GM19035 (cell line): ENCODE measurements at regions not wholly inside any gene's neighbourhood (a gene's known extent, or its start where the extent isn't known, plus 50 kb on each side); places are given as distances from the start of the nearest gene placed in this dataset.
"Not testable (repeated sequence)": the region's sequence is repeated elsewhere in the genome, so short reads cannot be mapped to it uniquely, and the experiment has no call there.

Experiments used
- ATAC-seq: cut with Tn5 transposase; IDR thresholded peaks from one replicate; pipeline ENCODE4 v1.9.1; 2021; ENCODE audit not compliant: unreplicated experiment

DNA sequence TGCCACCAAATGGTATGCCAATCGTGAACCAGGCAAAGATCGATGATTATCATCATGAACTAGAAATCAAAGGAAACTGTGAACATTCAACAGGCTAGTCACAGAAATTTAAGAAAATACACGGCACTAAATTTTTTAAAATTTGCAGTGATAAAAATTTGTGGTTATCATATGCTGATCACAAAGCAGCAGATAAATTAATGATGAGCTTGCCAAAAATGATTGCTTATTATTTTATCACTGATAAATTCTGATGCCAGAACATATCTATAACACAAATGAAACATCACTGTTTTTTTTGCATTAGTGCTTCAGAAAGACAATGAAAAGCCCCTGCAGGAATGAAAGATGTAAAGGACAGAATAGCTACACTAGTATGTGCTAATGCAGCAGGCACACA, 1413.2 kb upstream of the MAP3K7 start:
- no peak for ATAC-seq

- ATAC-seq, result no peak
Measured at GRCh38 chr6:91994787-91995186, 1407.9 kb upstream of the MAP3K7 start.

DNA sequence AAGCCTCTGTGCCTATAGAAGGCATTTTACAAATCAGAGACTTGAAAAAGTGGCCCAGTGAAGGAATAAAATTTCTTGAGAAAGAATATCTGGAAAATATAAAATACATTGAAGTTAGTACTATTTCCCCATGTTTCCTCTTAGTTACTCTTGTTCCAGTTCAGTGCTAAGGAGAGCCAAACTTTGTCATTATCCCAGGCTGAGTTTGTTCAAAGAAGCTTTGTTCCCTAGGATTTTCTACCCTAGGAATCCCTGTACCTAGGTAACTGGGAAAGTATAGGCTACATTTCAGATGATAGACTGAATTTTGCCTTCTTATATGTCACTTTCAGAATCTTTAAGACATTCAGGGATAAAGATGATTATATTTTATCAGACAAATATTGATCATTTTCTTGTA, 1395.7 kb upstream of the MAP3K7 start:
- no peak for ATAC-seq

- ATAC-seq, result no peak
Measured at GRCh38 chr6:91976797-91977196, 1389.9 kb upstream of the MAP3K7 start.

DNA sequence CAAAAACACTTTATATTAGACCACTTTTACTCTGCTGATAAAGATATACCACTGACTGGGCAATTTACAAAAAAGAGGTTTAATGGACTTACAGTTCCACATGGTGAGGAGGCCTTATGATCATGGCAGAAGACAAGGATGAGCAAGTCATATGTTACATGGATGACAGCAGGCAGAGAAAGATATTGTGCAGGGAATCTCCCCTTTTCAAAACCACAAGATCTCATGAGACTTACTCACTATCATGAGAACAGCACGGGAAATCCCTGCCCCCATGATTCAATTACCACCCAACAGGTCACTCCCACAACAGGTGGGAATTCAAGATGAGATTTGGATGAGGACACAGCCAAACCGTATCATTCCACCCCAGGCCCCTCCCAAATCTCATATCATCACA, 1383.8 kb upstream of the MAP3K7 start:
- ATAC-seq, result no peak

- ATAC-seq, result no peak
Measured at GRCh38 chr6:91965872-91966271, 1379.0 kb upstream of the MAP3K7 start.

GRCh38 chr6:91961671-91962070, 1374.8 kb upstream of the MAP3K7 start:
- no peak for ATAC-seq

GRCh38 chr6:91961236-91961635, 1374.4 kb upstream of the MAP3K7 start:
- no peak for ATAC-seq

DNA sequence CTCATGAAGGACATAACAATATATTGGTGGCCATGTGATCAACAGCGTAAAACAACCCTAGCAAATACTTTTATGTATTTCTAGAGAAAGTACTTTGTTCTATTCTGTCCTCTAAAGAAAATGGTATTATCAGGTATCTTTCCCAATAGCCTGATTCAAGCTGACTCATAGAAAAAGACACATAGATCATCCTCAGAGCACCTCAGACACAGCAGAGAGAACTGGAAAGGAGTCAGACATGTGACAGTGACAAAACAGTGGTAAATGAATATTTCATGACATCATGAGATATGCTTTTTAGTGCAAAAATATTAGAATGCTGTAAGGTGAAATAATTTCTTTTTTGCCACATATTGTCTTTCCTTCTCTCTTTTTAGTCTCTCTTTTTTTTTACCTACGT, 1355.0 kb upstream of the MAP3K7 start:
- no peak for ATAC-seq

GRCh38 chr6:91940801-91941200, 1353.9 kb upstream of the MAP3K7 start:
- no peak for ATAC-seq

GRCh38 chr6:91926827-91927226, 1340.0 kb upstream of the MAP3K7 start:
- no peak for ATAC-seq

- ATAC-seq, result no peak
Measured at GRCh38 chr6:91926361-91926760, 1339.5 kb upstream of the MAP3K7 start.

GRCh38 chr6:91911945-91912344, 1325.1 kb upstream of the MAP3K7 start:
- no peak for ATAC-seq

GRCh38 chr6:91904586-91905164, 1317.8 kb upstream of the MAP3K7 start:
- no peak for ATAC-seq

DNA sequence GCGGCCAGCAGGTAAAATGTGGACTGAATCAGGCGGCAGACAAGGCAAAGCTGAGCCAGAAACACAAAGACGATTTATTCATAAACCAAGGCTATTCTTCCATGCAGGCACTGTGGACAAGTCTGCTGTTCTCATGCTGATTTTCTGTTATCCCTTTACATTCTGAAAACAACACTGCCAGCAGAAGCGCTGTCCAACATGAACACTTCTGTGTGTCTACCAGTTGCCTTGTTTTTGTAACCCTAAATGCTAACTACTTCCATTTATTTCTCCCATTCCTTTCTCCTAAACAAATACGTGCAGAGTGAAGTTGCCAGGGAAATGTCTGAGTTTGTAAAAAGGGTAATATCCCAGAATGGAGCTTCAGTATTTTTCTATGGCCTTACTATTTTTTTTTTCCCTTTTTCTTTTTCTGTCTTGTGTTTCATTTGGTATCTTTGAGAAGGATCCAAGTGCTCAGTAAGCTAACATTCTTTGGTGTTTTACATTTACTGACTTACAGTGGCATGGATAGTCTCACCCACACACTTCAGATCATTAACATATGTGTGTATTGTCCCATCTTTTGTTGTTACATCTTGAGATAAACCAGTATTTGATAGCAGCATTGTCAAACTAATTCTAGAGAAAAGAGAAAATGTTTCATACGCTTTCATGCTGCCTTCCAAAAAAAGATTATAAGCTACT, 1308.9 kb upstream of the MAP3K7 start:
- ATAC-seq, result no peak

GRCh38 chr6:91886183-91886795, 1299.4 kb upstream of the MAP3K7 start:
- ATAC-seq, result no peak

DNA sequence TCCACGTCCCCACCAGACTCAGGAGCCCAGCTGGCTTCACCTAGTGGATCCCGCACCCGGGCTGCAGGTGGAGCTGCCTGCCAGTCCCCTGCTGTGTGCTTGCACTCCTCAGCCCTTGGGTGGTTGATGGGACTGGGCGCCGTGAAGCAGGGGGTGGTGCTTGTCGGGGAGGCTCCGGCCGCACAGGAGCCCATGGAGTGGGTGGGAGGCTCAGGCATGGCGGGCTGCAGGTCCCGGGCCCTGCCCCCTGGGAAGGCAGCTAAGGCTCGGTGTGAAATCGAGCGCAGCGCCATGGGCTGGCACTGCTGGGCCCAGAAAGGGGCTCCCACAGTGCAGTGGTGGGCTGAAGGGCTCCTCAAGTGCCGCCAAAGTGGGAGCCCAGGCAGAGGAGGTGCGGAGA, 1294.9 kb upstream of the MAP3K7 start:
- not testable (repeated sequence) for ATAC-seq

DNA sequence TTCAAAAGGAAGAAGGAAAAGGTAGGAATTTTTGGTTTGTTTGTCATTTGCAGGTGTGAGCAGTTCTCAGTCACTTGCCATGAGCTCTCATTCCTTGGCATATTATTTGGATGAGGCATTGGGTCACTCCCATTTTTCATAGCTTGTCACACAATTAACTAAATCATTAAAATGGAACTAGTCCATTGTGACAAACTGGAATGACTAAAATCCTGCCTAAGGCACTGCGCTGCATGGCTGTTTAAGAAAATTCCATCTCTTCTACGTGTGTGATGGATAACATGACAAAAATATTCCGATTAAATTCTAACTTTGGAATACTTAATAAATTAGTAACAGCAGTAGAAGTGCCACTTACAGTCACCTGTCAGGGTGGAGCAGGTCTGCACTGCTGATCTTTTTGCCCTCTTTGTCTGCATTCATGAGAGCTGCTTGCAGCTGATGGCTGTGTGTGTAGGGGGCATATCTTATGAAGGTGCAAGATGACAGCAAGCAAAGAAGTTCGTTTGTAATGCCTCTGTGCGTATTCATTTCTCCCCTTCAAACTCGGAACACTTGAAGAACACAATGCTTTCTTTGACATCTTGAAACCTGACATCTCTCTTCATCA, 1292.6 kb upstream of the MAP3K7 start:
- ATAC-seq, result no peak

GRCh38 chr6:91877994-91878393, 1291.1 kb upstream of the MAP3K7 start:
- ATAC-seq, result no peak

DNA sequence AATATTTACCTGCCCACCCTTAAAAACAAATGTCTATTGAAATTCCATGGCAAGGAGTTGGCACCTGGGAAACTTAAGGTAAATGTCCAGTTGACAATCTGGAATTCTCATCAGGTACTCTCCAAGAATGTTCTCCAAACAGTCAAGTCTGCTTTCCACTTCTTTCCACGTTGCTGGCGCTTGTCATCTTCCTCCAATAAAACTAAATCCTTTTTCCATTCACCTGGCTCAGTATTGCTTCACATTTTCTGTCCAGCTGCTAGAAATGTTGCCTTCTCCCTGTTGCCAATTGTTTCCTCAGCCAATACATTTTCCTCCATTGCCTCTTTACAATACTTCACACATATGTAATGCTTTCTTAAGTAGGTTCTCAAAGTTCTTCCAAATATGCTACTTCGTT, 1288.1 kb upstream of the MAP3K7 start:
- no peak for ATAC-seq

DNA sequence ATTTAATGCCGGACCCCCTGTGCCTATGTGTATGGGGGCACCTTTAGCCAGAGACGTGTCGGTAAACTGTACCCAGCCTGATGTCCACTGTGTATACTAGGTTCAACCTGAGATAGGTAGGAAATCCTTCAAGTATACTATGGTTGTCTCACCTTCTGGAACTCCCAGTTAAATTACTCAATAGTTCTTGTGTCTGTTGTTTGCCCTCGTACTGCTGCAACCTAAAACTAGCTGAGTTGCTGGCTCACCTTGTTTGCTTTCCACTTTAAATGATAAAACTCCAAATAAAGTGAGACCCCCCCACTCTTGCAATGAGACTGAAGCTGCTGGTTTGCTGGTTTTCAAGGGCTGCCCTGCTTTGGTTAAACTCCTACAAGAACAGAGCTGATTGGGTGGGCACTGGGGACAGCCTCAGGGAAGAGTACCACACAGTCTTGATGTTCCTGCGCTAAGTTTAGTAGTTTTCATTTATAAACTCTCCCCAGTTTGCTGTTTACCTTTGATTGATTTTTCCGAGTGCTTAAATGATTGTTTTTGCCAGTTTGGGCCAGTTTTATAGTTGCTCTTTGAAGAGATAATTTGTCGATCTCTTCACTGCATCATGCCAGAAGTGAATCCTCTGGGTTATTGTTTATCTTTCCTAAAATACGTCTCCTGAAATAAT, 1281.8 kb upstream of the MAP3K7 start:
- ATAC-seq, result no peak

GRCh38 chr6:91865889-91866288, 1279.0 kb upstream of the MAP3K7 start:
- ATAC-seq, result no peak
